Cerebellar nuclear complex (tissue), 1 donor: ENCODE measurements at regions not wholly inside any gene's neighbourhood (a gene's known extent, or its start where the extent isn't known, plus 50 kb on each side); places are given as distances from the start of the nearest gene placed in this dataset.

Experiments used
- DNase-seq, 2 experiments: peaks; one replicate each; lab custom pipeline; 2025; lab: John Stamatoyannopoulos, UW

DNA sequence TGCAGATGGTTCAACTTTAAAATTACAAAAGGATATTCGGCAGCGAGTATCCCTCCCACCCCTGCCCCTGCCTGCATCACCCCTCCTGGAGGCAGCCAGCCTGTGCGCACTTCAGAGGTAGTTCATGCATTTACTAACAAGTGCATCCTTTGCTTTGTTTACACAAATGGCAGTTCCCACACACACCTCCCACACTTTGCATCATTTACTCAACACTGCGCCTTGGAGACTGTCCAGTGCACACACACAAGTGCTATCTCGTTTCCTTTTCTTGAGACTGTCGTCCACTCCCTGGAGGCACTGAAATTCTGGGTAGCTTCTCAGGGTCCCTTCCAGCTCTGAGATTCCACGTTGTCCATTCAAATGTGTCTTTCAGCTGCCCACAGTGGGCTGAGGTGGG lies 53.1 kb upstream of the VSX1 start:
- DNase-seq, result no peak

DNA sequence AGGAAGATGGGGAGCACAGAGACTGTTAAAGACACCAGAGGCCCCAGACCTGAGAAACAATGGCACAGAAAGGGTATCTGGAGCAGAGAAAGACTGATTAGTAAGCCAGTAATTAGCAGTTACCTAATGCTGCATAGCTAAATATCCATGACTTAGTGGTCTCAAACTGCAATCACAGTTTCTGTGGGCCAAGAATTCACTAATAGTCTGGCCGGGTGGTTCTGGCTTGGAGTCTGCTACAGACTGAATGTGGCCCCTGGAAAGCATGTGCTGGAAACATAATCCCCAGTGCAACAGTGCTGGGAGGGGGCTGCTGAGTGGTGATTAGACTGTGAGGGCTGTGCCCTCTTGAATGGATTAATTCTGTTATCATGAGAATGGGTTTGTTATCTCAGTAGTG lies 54.1 kb upstream of the VSX1 start:
- DNase-seq, result no peak

DNA sequence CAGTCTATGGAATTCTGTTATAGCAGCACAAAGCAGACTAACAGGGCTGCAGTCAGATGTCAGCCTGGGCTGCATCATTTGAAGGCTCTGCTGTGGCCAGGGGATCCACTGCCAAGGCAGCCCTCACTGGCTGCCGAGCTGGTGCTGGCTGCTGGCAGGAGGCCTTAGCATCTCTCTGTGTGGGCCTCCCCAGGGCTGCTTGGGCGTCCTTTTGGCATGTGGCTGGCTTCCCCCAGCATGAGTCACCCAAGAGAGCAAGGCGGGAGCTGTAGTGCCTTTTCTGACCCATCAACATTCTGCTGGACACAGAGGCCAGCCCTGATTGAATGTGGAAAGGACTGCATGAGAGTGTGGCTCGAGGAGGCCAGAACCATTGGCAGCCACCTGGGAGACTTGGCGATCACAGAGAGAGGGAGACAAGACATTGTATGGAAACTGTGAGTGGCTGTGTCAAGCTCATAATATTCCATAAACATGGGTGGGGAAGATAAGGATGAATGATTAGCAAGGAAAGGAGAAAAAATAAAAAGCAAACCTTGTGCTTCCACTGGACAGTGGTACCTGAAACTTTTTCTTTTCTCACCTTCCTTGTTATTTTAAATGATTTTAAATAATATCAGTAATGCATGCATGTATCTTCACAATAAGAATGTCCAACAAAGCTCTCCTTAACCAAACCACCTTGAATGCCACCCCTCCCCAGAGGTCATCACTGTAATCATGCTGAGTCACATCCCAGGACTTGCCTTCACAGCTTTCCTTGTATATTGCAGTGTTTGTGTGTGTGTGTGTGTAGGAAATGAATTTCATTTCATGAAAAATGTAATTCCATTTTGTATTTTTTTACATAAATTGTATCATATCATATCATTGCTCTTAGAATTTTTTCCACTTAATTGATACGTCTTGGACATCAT lies 55.0 kb upstream of the VSX1 start:
- DNase-seq, result peak in 1 of 2 experiments; percentile 46

DNA sequence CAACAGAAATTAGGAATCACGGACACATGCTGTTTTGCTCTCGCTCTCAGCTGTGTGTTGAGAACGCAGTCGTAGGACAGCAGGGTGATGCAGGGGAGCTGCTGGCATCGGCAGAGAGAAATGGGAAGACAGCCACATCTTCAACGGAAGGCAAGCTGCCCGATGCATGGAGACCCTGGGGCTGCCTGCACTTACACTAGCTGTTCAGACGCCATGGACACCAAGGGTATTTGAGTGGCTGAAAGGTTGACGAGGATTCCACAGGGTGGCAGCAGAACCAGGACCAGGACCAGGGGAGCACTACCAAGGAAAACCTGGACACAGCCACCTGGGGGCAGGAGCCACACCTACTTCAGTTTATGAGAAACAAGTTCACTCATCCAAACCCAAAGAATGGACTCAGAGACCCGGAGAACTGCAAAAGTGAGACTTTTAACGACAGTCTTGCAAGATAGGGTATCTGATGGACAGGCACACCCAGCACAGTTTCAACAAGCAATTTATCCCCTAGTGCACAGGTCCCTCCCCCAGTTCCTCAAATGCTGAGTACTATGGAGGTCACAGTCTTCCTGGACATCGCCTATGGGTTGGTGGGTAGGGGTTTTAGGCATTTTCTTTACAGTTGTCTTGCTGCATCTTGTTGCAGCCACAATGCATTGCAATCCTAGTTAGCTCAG lies 56.3 kb upstream of the ENTPD6 start:
- DNase-seq, result peak in 1 of 2 experiments; percentile 39

DNA sequence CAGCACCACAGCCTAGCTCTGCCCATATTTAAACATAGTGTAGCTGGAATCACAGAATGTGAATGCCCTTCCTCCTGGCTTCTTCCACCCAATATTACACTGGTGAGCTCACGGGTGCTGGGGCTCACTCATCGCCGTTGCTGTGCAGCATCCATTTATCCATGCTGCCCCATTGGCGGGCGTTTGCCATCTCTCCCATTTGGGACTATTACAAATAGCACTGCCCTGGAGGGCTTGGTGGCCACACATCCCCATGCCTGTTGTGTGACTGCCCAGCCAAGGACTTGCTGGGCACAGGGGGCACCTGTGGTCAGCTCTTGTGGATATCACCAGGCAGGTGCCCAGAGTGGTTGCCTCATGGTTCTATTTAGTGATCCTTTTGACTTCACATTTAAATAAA lies 54.5 kb upstream of the ENTPD6 start:
- no peak for DNase-seq

DNA sequence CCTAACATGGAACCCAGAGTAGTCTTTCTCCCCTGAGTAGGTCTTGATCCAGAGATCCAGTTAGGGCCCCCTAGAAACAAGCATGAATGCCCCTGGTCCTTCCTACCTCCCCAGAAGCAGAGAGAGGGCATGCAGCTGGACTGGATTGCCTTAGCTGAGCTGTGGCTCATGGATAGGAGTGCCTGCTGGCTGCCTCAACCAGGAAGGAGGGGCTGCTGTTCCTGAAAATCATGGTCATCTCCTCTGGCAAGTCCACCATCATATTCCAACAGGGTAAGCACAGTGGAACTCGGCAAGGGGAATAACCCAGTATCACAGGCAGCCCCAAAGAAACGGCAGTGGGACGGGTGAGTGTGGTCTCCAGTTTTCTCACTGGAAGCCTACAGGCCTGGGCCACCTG lies 53.1 kb upstream of the ENTPD6 start:
- no peak for DNase-seq

DNA sequence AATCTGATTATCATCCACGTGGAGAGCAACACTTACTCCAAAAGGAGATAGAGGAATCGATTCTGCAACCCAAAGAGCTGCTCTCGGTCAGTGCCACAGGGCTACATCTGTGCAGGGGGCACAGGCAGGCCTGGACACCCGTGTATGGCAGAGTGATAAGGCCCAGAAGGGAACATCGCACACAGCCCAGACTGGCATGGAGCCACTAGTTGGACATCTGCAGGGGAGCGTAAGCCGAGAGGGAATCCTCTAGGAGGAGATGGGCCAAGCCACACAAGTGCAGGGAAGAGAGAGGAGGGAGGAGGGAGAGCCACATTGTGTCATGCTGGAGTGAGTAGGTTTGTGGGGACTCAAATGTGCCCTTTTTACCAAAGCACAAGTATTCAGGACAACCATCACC lies 50.4 kb upstream of the ENTPD6 start:
- no peak for DNase-seq
